Upper lobe of left lung (tissue), 4 donors: ENCODE measurements at regions not wholly inside any gene's neighbourhood (a gene's known extent, or its start where the extent isn't known, plus 50 kb on each side); places are given as distances from the start of the nearest gene placed in this dataset.

Source experiments
- EP300 ChIP-seq, 4 donors: sonication (generic); formaldehyde crosslinking; IDR thresholded peaks; one replicate each; pipeline ENCODE4 v1.5.1; 2017; ENCODE audit warnings: antibody characterized with exemption in 4 of 4, control low read depth in 2 of 4
- POLR2A ChIP-seq, 4 donors: fragments of 450-650 bp; IDR thresholded peaks; one replicate each; pipeline ENCODE4 v1.5.1; 2016 to 2017; ENCODE audit warnings: antibody characterized with exemption in 4 of 4, mild to moderate bottlenecking in 2 of 4
- POLR2AphosphoS5 ChIP-seq, 2 donors: sonication (generic); formaldehyde crosslinking; IDR thresholded peaks; one replicate each; pipeline ENCODE4 v1.5.1; 2017; ENCODE audit warnings: antibody characterized with exemption in 2 of 2
- TF ChIP-seq, protein P1 (sequence below), 6 experiments: fragments of 450-650 bp in 4 of 6; fragments of 200-600 bp in 2 of 6; sonication (generic) in 2 of 6; IDR thresholded peaks; one replicate each; pipeline ENCODE4 v1.5.1; 2016 to 2019; ENCODE audit warnings: antibody characterized with exemption in 6 of 6

DNA sequence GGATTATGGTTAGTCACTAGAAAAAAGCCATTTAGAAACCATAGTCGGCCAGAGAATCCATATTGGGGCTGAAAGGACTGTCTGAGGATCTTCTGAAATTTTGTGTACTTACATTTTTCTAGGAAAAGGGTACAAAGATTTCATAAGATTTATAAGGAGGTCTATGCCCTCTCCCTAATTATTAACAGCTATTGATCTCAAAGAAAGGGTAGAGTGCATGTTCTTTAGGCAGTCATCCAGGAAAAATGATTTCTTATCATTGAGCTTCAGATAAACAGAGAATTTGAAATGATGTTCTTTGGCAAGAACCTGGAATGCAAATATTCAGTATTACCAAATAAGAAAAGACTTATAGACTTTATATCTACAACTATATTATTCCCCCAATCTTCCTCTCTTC lies 195.3 kb downstream of the ACTR3 start:
- TF ChIP-seq, protein P1, sequence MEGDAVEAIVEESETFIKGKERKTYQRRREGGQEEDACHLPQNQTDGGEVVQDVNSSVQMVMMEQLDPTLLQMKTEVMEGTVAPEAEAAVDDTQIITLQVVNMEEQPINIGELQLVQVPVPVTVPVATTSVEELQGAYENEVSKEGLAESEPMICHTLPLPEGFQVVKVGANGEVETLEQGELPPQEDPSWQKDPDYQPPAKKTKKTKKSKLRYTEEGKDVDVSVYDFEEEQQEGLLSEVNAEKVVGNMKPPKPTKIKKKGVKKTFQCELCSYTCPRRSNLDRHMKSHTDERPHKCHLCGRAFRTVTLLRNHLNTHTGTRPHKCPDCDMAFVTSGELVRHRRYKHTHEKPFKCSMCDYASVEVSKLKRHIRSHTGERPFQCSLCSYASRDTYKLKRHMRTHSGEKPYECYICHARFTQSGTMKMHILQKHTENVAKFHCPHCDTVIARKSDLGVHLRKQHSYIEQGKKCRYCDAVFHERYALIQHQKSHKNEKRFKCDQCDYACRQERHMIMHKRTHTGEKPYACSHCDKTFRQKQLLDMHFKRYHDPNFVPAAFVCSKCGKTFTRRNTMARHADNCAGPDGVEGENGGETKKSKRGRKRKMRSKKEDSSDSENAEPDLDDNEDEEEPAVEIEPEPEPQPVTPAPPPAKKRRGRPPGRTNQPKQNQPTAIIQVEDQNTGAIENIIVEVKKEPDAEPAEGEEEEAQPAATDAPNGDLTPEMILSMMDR (IDR thresholded peaks at IDR 0.05), result no peak
- TF ChIP-seq POLR2A (IDR thresholded peaks at IDR 0.05), result no peak
- TF ChIP-seq POLR2AphosphoS5 (IDR thresholded peaks at IDR 0.05), result no peak
- no peak for TF ChIP-seq EP300 (IDR thresholded peaks at IDR 0.05)
